Limb (tissue), 2 donors: ENCODE measurements at regions not wholly inside any gene's neighbourhood (a gene's known extent, or its start where the extent isn't known, plus 50 kb on each side); places are given as distances from the start of the nearest gene placed in this dataset.
"Not testable (repeated sequence)": the region's sequence is repeated elsewhere in the genome, so short reads cannot be mapped to it uniquely, and the experiment has no call there.

Experiments
- DNase-seq, 2 donors: peaks; one replicate each; pipeline ENCODE4 v3.0.0-alpha.2; 2016; ENCODE audit errors: extremely low spot score in 2 of 2

DNA sequence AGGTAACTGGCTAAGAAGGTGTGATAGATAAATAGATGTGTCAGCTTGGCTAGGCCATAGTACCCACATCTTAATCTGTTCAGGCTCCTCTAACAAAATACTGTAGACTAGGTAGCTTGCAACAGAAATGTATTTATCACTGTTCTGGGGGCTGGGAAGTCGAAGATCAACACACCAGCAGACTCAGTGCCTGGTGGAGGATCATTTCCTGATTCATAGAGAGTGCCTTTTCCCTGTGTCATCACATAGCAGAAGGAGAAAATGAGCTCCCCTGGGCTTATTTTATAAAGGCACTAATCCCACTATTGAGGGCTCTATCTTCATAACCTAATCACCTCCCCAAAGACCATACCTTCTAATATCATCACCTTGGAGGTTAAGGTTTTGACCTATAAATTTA, 532.7 kb upstream of the OLFM3 start:
- DNase-seq: no peak

DNA sequence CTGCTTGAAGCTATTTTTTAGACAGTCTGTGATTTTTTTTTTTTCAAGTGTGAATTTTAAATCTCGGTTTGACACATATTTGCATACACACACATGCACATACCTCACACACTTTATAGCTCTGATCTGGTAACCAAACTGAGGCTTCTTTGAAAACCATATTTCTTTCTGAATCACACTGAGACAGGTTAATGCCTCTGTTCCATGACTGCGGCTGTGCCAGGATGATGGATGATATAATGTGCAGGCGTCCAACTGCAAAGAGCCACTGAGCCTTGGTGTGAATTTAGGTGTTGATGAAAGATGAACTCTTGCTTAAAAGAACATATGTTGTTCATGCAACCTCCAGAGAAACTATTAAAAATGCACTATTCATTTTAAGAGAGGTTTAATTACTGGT, 504.0 kb upstream of the OLFM3 start:
- DNase-seq: no peak

DNA sequence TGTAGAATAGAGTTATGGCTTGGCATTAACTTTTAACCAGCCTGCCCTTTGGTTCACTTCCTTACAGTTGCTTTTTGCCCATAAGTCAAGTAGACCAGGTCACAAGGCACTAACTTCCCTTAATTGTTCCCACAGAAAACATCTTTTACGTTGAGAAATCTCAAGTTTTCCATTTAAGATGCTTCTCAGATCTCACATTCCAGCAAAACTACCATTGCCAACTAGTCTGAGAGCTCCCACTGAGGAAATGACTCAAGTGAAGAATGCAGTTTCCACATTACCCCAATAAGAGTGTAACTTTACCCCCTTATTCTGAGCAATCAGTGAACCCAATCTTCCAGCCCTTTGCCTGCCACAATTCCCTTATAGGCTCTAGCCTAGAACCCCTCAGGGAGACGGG, 502.2 kb upstream of the OLFM3 start:
- DNase-seq: no peak

DNA sequence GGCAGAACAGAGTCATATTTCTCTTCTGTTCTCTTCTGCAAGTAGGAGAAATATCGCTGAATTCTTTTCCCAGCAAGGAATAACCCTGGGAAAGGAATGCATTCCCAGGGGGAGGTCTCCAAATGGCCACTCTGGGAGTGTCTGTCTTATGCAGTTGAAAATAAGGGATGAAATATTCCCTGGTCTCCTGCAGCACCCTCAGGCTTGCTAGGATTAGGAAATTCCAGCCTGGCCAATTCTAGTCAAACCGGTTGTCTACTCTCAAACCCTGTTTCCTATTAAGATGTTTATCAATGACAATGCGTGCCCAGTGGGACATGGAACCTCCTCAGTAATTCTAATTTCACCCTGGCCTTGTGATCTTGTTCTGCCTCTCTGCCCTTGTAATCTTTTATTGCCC, 501.1 kb upstream of the OLFM3 start:
- not testable (repeated sequence) for DNase-seq

DNA sequence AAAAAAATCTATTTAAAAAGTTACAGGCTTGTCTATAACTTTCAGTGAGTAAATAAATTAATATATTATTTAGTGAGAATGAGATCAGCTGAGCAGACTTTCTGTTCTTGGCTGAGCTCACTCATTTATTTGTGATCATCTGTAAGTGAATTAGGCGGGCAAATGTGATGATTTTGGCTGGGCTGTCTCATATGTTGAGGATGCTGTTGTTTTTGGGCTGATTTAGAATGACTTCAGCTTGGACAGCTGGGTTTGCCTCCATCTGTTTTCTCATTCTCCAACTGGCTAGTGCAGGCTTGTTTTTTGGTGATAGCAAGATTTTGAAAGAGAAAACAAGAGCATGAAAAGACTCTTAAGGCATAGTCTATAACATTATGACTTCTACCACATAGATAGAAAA, 475.8 kb upstream of the OLFM3 start:
- DNase-seq: no peak

DNA sequence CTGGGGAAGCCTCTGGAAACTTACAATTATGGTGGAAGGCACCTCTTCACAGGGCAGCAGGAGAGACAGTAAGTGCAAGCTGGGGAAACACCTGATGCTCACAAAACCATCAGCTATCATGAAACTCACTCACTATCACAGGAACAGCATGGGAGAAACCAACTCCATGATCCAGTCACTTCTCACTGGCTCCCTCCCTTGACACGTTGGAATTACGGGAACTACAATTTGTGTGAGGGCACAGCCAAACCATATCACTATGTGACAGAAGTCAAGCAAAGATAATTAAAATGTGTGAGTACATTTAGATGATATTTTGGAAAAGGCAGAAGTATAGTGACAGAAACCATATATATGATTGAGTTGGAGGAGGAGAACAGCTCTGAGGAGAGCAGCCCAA, 474.0 kb upstream of the OLFM3 start:
- no peak for DNase-seq

DNA sequence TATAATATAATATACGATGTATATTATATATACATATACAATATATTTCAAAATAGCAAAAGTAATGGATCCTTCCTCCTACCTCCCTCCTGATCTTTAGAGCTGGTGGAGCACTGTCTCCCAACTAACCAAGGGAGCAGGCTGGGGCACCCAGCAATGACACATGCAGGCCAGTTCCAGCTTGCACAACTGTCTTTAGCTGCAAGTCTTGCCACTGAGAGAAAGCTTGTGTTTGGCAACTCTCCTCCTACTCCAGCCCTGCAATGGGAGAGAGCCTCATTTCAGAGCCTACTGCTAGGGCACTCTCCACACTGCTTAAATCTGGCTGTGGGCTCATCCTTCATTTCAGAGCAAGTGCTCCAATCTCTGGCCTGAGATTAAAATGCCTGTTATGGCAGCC, 469.8 kb upstream of the OLFM3 start:
- DNase-seq: no peak

DNA sequence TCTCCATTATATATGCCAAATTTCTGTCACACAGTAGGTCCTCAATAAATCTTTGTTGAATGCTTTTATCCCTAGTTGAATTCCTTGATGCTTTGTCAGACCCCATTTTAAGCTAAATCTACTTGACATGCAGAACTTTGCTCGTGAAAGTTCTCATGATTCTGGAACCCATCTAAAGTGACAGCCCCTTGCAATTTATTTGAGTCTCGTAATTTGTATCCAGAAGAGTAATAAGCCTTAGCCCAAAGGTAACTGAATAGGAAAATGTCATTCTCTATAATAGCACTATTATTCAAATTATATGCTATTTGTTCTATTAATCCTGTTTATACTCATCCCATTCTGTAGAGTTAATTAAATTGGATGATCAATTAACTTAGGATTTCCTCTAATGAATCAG, 466.6 kb upstream of the OLFM3 start:
- DNase-seq: no peak

DNA sequence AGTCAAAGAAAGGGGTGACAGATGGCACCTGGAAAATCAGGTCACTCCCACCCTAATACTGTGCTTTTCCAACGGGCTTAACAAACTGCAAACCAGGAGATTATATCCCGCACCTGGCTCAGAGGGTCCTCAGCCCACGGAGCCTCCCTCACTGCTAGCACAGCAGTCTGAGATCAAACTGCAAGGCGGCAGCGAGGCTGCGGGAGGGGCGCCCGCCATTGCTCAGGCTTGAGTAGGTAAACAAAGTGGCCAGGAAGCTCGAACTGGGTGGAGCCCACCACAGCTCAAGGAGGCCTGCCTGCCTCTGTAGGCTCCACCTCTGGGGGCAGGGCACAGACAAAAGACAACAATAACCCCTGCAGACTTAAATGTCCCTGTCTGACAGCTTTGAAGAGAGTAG, 445.6 kb upstream of the OLFM3 start:
- not testable (repeated sequence) for DNase-seq

DNA sequence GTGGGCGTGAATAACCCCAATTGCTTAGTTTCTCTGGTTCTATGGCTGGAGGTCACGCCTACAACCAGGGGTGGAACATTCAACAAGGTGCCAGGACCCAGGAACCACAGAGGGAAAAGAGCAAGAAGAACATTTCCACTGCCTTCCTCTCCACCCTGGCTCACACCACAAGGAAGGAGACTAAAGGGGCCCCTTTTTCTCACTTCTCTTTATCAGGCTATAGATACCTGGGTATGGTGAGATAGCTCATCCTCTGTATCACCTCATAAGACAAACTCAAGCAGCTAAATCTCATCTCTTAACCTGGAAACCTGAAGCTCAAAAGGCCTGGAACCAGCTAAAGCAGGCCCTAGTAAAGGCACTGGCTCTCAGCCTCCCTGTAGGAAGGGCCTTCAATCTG, 438.8 kb upstream of the OLFM3 start:
- DNase-seq: no peak

DNA sequence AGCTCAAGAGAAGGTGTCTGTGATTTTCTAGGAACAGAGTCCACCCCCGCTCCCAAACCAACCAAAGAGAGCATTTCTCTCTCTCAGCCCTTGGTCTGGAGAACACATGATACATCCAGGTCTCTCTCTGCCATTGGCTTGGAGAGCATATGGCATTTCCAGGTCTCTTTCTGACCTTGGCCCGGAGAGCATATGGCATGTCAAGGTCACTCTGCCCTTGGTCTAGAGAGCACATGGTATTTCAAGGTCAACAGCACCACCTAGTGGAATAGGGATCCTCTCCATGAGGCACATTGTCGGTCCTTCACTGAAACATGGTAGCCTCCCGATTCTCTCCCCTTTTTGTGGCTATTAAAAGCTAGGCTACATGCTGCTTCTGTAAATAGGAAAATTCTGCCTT, 437.7 kb upstream of the OLFM3 start:
- no peak for DNase-seq

DNA sequence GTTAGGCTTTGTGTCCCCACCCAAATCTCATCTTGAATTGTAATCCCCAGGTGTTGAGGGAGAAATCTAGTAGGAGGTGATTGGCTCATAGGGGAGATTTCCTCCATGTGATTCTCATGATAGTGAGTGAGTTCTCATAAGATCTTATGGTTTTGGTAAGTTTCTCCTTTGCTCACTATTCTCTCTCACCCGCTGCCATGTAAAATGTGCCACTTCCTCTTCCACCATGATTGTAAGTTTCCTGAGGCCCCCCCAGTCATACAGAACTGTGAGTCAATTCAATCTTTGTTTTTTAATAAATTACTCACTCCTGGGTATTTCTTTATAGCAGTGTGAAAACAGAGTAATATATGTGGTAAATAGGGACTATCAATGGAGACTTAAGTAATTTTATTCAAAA, 434.5 kb upstream of the OLFM3 start:
- DNase-seq: no peak

DNA sequence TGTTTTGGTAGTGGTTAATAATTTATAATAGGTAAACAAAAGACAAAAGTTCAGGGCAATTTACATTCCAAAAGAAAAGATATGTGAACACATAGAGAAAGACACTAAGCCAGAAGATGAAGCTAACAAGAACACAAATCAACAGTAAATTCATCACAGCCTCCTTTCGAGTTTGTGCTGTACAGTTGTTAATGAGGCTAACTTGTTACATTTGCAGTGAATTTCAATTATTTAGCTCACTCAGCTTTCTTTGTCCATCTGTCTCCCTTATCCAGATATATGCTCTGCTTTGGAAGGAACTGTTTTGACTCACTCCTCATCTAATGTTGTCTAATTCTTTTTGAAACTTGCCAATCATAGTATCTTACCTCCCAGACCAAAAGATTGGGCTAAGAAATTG, 423.3 kb upstream of the OLFM3 start:
- no peak for DNase-seq
